Thyroid gland (tissue), 4 donors: ENCODE measurements at regions not wholly inside any gene's neighbourhood (a gene's known extent, or its start where the extent isn't known, plus 50 kb on each side); places are given as distances from the start of the nearest gene placed in this dataset.

ENCODE experiments used
- CTCF ChIP-seq, 6 experiments: fragments of 200-600 bp in 3 of 6; fragments of 450-650 bp in 3 of 6; sonication (generic) in 3 of 6; IDR thresholded peaks; one replicate each; pipeline ENCODE4 v1.5.1; 2016 to 2019; ENCODE audit warnings: antibody characterized with exemption in 6 of 6, mild to moderate bottlenecking in 2 of 6, inconsistent platforms in 1 of 6, moderate library complexity in 1 of 6
- POLR2A ChIP-seq, 2 donors: fragments of 450-650 bp; IDR thresholded peaks; one replicate each; pipeline ENCODE4 v1.6.1; 2017; ENCODE audit warnings: antibody characterized with exemption in 2 of 2, mild to moderate bottlenecking in 2 of 2, moderate library complexity in 1 of 2

- no peak for TF ChIP-seq CTCF (IDR thresholded peaks at IDR 0.05)
- no peak for TF ChIP-seq POLR2A (IDR thresholded peaks at IDR 0.05)
Measured at GRCh38 chr20:40743141-40743775, 54.2 kb upstream of the MAFB start.
